ENCODE measurements at regions not wholly inside any gene's neighbourhood (a gene's known extent, or its start where the extent isn't known, plus 50 kb on each side); places are given as distances from the start of the nearest gene placed in this dataset.

- ATAC-seq (no peak), FAIRE-seq (no peak), DNase-seq (ENCODE audit: low read depth, low spot score) (no peak)
- ChIA-PET POLR2A (no interaction called here), CTCF (no interaction called here), SMC1A (ENCODE audit: uncharacterized antibody, unreplicated experiment) (no interaction called here), RAD21 (ENCODE audit: unreplicated experiment) (no interaction called here)
- H3K79me2 ChIP-seq (ENCODE audit: control insufficient read depth, insufficient read depth, low read length): no peaks in the 10 kb centered on the region
- no peak overlapping the region for H3K4me2 ChIP-seq (ENCODE audit: control insufficient read depth, insufficient read depth)
- no TSS peak for BruUV-seq (replicated peaks)
- no peak overlapping the region for H2AFZ ChIP-seq (ENCODE audit: control insufficient read depth, low read depth, low read length)
- WGBS (ENCODE audit: insufficient coverage, insufficient replicate concordance, low lambda C conversion rate, missing lambda C conversion rate): 59% methylated on average over 3 of the region's 3 CpGs
- no peak overlapping the region for H3K4me3 ChIP-seq
- no peak overlapping the region for H3K9ac ChIP-seq (ENCODE audit: control insufficient read depth, insufficient read depth, low read length)
- no peaks in the 10 kb centered on the region for H3K4me1 ChIP-seq (ENCODE audit: control insufficient read depth, insufficient read depth, low read length)
- in situ Hi-C loops (cut with MboI) (no loop called here), intact Hi-C loops (cut with micrococcal nuclease; ENCODE audit: unreplicated experiment) (no loop called here)
- H3K27ac ChIP-seq (ENCODE audit: control insufficient read depth, insufficient read depth): no peak overlapping the region
- no peaks in the 10 kb centered on the region for H4K20me1 ChIP-seq (ENCODE audit: control insufficient read depth, insufficient read depth)
- no peaks in the 10 kb centered on the region for H3K27me3 ChIP-seq (replicated peaks in 1 of 2; ENCODE audit: control insufficient read depth in 2 of 2, insufficient read depth in 2 of 2, low read length in 1 of 2)
- no peak for TF ChIP-seq ZBTB11 (CRISPR knock-in tag; IDR thresholded peaks at IDR 0.05)
- TF ChIP-seq ELK1 (IDR thresholded peaks at IDR 0.05; ENCODE audit: low read depth, low read length): no peak
- TF ChIP-seq HDAC2 (IDR thresholded peaks at IDR 0.05): no peak
- TF ChIP-seq MXI1 (IDR thresholded peaks at IDR 0.05; ENCODE audit: low read depth, low read length): no peak
- no peak for TF ChIP-seq BRCA1 (IDR thresholded peaks at IDR 0.05; ENCODE audit: low read depth, low read length)
- TF ChIP-seq NR2F1 (conservative IDR thresholded peaks at IDR 0.05): no peak
- no peak for TF ChIP-seq GATAD2B (conservative IDR thresholded peaks at IDR 0.05; ENCODE audit: low read depth)
- no peak for TF ChIP-seq TCF7 (IDR thresholded peaks at IDR 0.05; ENCODE audit: borderline replicate concordance)
- TF ChIP-seq KDM1A (IDR thresholded peaks at IDR 0.05; ENCODE audit: borderline replicate concordance): no peak
- no peak for TF ChIP-seq CBFB (IDR thresholded peaks at IDR 0.05; ENCODE audit: low read depth)
- TF ChIP-seq ATF2 (IDR thresholded peaks at IDR 0.05; ENCODE audit: low read length): no peak
- no peak for TF ChIP-seq SREBF2 (IDR thresholded peaks at IDR 0.05; ENCODE audit: low read length)
- no peaks in the 10 kb centered on the region for H3K9me3 ChIP-seq (replicated peaks; ENCODE audit: control insufficient read depth, insufficient read depth, low read length)
- H3K36me3 ChIP-seq (ENCODE audit: control insufficient read depth in 2 of 2, insufficient read depth in 2 of 2, low read length in 1 of 2): no peaks in the 10 kb centered on the region
Measured at GRCh38 chr15:91688811-91689210, 164.7 kb upstream of the SLCO3A1 start.
